ENCODE measurements at regions not wholly inside any gene's neighbourhood (a gene's known extent, or its start where the extent isn't known, plus 50 kb on each side); places are given as distances from the start of the nearest gene placed in this dataset.

DNA sequence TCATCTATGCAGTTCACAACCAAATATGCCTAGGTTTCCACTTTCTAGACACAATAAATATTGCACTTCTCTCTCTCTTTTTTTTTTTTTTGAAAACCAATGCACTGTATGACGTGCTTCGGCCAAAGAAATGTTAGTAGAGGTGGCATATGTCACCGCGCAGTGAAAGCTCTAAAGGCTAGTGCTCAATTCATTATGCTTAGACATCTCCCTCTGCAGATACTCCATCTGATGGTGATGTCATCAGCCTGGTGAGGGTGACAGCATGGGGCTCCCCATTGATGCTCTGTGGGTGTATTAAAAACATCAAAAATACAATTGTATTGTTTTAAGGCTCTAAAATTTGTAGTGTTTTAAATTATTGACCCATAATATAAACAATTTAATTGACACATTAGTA, 608.8 kb upstream of the C16orf82 start:
- TF ChIP-seq EZH2 (IDR thresholded peaks at IDR 0.05; ENCODE audit: borderline replicate concordance, low read depth, low read length, severe bottlenecking): no peak
- TF ChIP-seq, protein P1, sequence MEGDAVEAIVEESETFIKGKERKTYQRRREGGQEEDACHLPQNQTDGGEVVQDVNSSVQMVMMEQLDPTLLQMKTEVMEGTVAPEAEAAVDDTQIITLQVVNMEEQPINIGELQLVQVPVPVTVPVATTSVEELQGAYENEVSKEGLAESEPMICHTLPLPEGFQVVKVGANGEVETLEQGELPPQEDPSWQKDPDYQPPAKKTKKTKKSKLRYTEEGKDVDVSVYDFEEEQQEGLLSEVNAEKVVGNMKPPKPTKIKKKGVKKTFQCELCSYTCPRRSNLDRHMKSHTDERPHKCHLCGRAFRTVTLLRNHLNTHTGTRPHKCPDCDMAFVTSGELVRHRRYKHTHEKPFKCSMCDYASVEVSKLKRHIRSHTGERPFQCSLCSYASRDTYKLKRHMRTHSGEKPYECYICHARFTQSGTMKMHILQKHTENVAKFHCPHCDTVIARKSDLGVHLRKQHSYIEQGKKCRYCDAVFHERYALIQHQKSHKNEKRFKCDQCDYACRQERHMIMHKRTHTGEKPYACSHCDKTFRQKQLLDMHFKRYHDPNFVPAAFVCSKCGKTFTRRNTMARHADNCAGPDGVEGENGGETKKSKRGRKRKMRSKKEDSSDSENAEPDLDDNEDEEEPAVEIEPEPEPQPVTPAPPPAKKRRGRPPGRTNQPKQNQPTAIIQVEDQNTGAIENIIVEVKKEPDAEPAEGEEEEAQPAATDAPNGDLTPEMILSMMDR (IDR thresholded peaks at IDR 0.05; ENCODE audit: borderline replicate concordance, extremely low read depth, low read length, poor library complexity, severe bottlenecking): no peak

Measured in DND-41 (cell line).